IMR-90 (cell line): ENCODE measurements at regions not wholly inside any gene's neighbourhood (a gene's known extent, or its start where the extent isn't known, plus 50 kb on each side); places are given as distances from the start of the nearest gene placed in this dataset.

Source experiments
- ATAC-seq: fragments of 200-7000 bp; cut with Tn5 transposase; 2 replicates; pipeline ENCODE4 v1.9.1; 2020; ENCODE audit warnings: low read depth, mild to moderate bottlenecking, moderate library complexity
- BruUV-seq: library from RNA; stranded (reverse); fragments of 400-500 nt; replicated peaks from 2 replicates; lab custom pipeline; 2021; lab: Mats Ljungman, UMichigan
- CTCF ChIA-PET: fragments of 300-600 bp; formaldehyde crosslinking; extraction: SDS; loops from one replicate; lab custom pipeline; 2021; ENCODE audit warnings: antibody characterized with exemption; lab: Yijun Ruan, JAX
- POLR2A ChIA-PET: fragments of 300-600 bp; sonication (Branson Sonifier 250); formaldehyde crosslinking; loops from one replicate; lab custom pipeline; 2022; ENCODE audit warnings: antibody characterized with exemption; ENCODE audit not compliant: unreplicated experiment; lab: Charles Lee
- DNase-seq: peaks from one replicate; pipeline ENCODE4 v3.0.0; 2013
- H2AFZ ChIP-seq: replicated peaks from 2 replicates; pipeline ENCODE3; 2013; ENCODE audit warnings: low read length, mild to moderate bottlenecking; ENCODE audit not compliant: poor library complexity
- H2AK5ac ChIP-seq: 2 replicates; pipeline ENCODE4 v1.6.1; 2013; ENCODE audit warnings: low read depth, low read length, inconsistent platforms
- H2AK9ac ChIP-seq: replicated peaks from 2 replicates; pipeline ENCODE3; 2013; ENCODE audit warnings: mild to moderate bottlenecking, low read depth, low read length, moderate library complexity; ENCODE audit not compliant: poor library complexity
- H2BK120ac ChIP-seq: 2 replicates; pipeline ENCODE4 v1.6.1; 2013; ENCODE audit warnings: low read depth, low read length, inconsistent platforms
- H2BK15ac ChIP-seq: 3 replicates; pipeline ENCODE4 v1.6.1; 2013; ENCODE audit warnings: low read depth, low read length, inconsistent platforms
- H2BK20ac ChIP-seq: 2 replicates; pipeline ENCODE4 v1.6.1; 2013; ENCODE audit warnings: low read depth, mild to moderate bottlenecking, inconsistent platforms, low read length, moderate library complexity
- H2BK5ac ChIP-seq: 2 replicates; pipeline ENCODE4 v1.6.1; 2013; ENCODE audit warnings: mild to moderate bottlenecking, low read depth, low read length, inconsistent platforms; ENCODE audit not compliant: poor library complexity, severe bottlenecking
- H3K14ac ChIP-seq: replicated peaks from 2 replicates; pipeline ENCODE4 v1.6.1; 2013; ENCODE audit warnings: low read depth, low read length, inconsistent platforms
- H3K18ac ChIP-seq: 2 replicates; pipeline ENCODE4 v1.6.1; 2013; ENCODE audit warnings: low read depth, low read length, control low read depth
- H3K23ac ChIP-seq: 2 replicates; pipeline ENCODE4 v1.6.1; 2013; ENCODE audit warnings: low read depth, low read length, inconsistent platforms
- H3K27ac ChIP-seq: 2 replicates; pipeline ENCODE4 v1.5.1; 2013; ENCODE audit warnings: mild to moderate bottlenecking, control low read depth, low read length; ENCODE audit not compliant: insufficient read depth
- H3K27me3 ChIP-seq: 2 replicates; pipeline ENCODE4 v1.6.1; 2013; ENCODE audit warnings: low read length; ENCODE audit not compliant: control insufficient read depth, insufficient read depth
- H3K36me3 ChIP-seq: 2 replicates; pipeline ENCODE4 v1.6.1; 2013; ENCODE audit warnings: low read length, mixed read lengths; ENCODE audit not compliant: control insufficient read depth, insufficient read depth
- H3K4ac ChIP-seq: 2 replicates; pipeline ENCODE4 v1.6.1; 2013; ENCODE audit warnings: low read depth, low read length, inconsistent platforms
- H3K4me1 ChIP-seq: 2 replicates; pipeline ENCODE4 v1.6.1; 2013; ENCODE audit warnings: low read length, mixed read lengths; ENCODE audit not compliant: control insufficient read depth, insufficient read depth
- H3K4me2 ChIP-seq: 2 replicates; pipeline ENCODE4 v1.6.1; 2013; ENCODE audit warnings: low read depth, mild to moderate bottlenecking, control low read depth, low read length, moderate library complexity
- H3K4me3 ChIP-seq: 2 replicates; pipeline ENCODE4 v1.5.1; 2013; ENCODE audit warnings: low read depth, mild to moderate bottlenecking, control low read depth, low read length, moderate library complexity; ENCODE audit not compliant: insufficient read depth
- H3K56ac ChIP-seq: 2 replicates; pipeline ENCODE4 v1.6.1; 2013; ENCODE audit warnings: low read length, inconsistent platforms; ENCODE audit not compliant: insufficient read depth; ENCODE audit errors: extremely low read depth
- H3K79me1 ChIP-seq, 2 experiments: 2 replicates each; pipeline ENCODE4 v1.6.1; 2013; ENCODE audit warnings: low read length in 2 of 2, inconsistent platforms in 1 of 2, low read depth in 1 of 2
- H3K9ac ChIP-seq: 2 replicates; pipeline ENCODE4 v1.6.1; 2013; ENCODE audit warnings: low read depth, low read length, control low read depth
- H3K9me1 ChIP-seq: 2 replicates; pipeline ENCODE4 v1.6.1; 2013; ENCODE audit warnings: low read length, inconsistent platforms; ENCODE audit not compliant: insufficient read depth
- H3K9me3 ChIP-seq: 2 replicates; pipeline ENCODE4 v1.6.1; 2013; ENCODE audit warnings: low read length; ENCODE audit not compliant: control insufficient read depth, insufficient read depth
- H4K20me1 ChIP-seq: 2 replicates; pipeline ENCODE4 v1.6.1; 2013; ENCODE audit warnings: low read length, inconsistent platforms; ENCODE audit not compliant: insufficient read depth
- H4K5ac ChIP-seq: 2 replicates; pipeline ENCODE4 v1.6.1; 2013; ENCODE audit warnings: mild to moderate bottlenecking, low read depth, low read length, control low read depth
- H4K8ac ChIP-seq, 2 experiments: 2 replicates each; pipeline ENCODE4 v1.6.1; 2013; ENCODE audit warnings: low read depth in 2 of 2, low read length in 2 of 2, control low read depth in 1 of 2, inconsistent platforms in 1 of 2
- H4K91ac ChIP-seq: 2 replicates; pipeline ENCODE4 v1.6.1; 2013; ENCODE audit warnings: low read depth, low read length, inconsistent platforms; ENCODE audit not compliant: insufficient read depth
- BHLHE40 ChIP-seq: fragments of 150-350 bp; IDR thresholded peaks from 2 replicates; pipeline ENCODE4 v1.6.1; 2016; ENCODE audit warnings: mild to moderate bottlenecking, low read depth, low read length
- CEBPB ChIP-seq: IDR thresholded peaks from 2 replicates; pipeline ENCODE4 v1.6.1; 2012; ENCODE audit warnings: low read depth, low read length, improper control_type of control experiment
- CHD1 ChIP-seq: IDR thresholded peaks from 2 replicates; pipeline ENCODE4 v1.6.1; 2012; ENCODE audit warnings: low read depth, low read length, improper control_type of control experiment
- CTCF ChIP-seq: conservative IDR thresholded peaks from 2 replicates; pipeline ENCODE4 v1.5.1; 2012; ENCODE audit warnings: mild to moderate bottlenecking, low read depth, low read length, improper control_type of control experiment
- ELK1 ChIP-seq: fragments of 150-350 bp; IDR thresholded peaks from 2 replicates; pipeline ENCODE4 v1.6.1; 2016; ENCODE audit warnings: low read depth, mild to moderate bottlenecking, low read length, moderate library complexity, borderline replicate concordance
- FOS ChIP-seq: fragments of 150-350 bp; IDR thresholded peaks from 2 replicates; pipeline ENCODE4 v1.6.1; 2016; ENCODE audit warnings: low read depth, low read length
- MAFK ChIP-seq: IDR thresholded peaks from 2 replicates; pipeline ENCODE4 v1.6.1; 2012; ENCODE audit warnings: low read depth, low read length, improper control_type of control experiment
- MAZ ChIP-seq: IDR thresholded peaks from 2 replicates; pipeline ENCODE4 v1.6.1; 2012; ENCODE audit warnings: low read depth, mild to moderate bottlenecking, low read length, improper control_type of control experiment, moderate library complexity, borderline replicate concordance
- MXI1 ChIP-seq: IDR thresholded peaks from 2 replicates; pipeline ENCODE4 v1.6.1; 2012; ENCODE audit warnings: low read depth, mild to moderate bottlenecking, low read length, moderate library complexity, borderline replicate concordance
- NFE2L2 ChIP-seq: fragments of 150-350 bp; IDR thresholded peaks from 2 replicates; pipeline ENCODE4 v1.6.1; 2016; ENCODE audit warnings: low read depth, mild to moderate bottlenecking, low read length
- POLR2A ChIP-seq: IDR thresholded peaks from 2 replicates; pipeline ENCODE4 v1.6.1; 2012; ENCODE audit warnings: mild to moderate bottlenecking, low read depth, low read length
- RAD21 ChIP-seq: IDR thresholded peaks from 2 replicates; pipeline ENCODE4 v1.6.1; 2012; ENCODE audit warnings: low read length, improper control_type of control experiment
- RCOR1 ChIP-seq: IDR thresholded peaks from 2 replicates; pipeline ENCODE4 v1.6.1; 2012; ENCODE audit warnings: mild to moderate bottlenecking, low read length, improper control_type of control experiment; ENCODE audit not compliant: insufficient replicate concordance
- RFX5 ChIP-seq: IDR thresholded peaks from 2 replicates; pipeline ENCODE4 v1.8.0; 2012; ENCODE audit warnings: low read depth, mild to moderate bottlenecking, low read length, moderate library complexity
- SMC3 ChIP-seq: fragments of 150-350 bp; IDR thresholded peaks from 2 replicates; pipeline ENCODE4 v1.6.1; 2016; ENCODE audit warnings: low read depth, mild to moderate bottlenecking, antibody characterized with exemption, low read length, moderate library complexity
- USF2 ChIP-seq: fragments of 150-350 bp; IDR thresholded peaks from 2 replicates; pipeline ENCODE4 v1.6.1; 2017; ENCODE audit warnings: mild to moderate bottlenecking, antibody characterized with exemption, low read length, low read depth
- WGBS, 2 experiments: methylation state at CpG; one replicate each; pipeline versions ENCODE4 v1.1.5 to v1.1.7; 2013; ENCODE audit warnings: missing lambda C conversion rate in 2 of 2; ENCODE audit not compliant: insufficient read length in 1 of 2; ENCODE audit errors: extremely low coverage in 2 of 2; 5-methylcytosine and 5-hydroxymethylcytosine counted together
- dilution Hi-C: fragments of 300-500 bp; cut with HindIII; formaldehyde crosslinking; loops from one replicate; pipeline ENCODE4 v1.14.3; 2018; ENCODE audit warnings: low sequenced_read_pairs; ENCODE audit not compliant: unreplicated experiment
- in situ Hi-C: fragments of 300-500 bp; cut with MboI; formaldehyde crosslinking; loops from 3 replicates; pipeline ENCODE4 v1.14.3; 2019; ENCODE audit warnings: low sequenced_read_pairs, inconsistent platforms, mixed read lengths
- intact Hi-C: fragments of 100-400 bp; cut with micrococcal nuclease; formaldehyde crosslinking; loops from 2 replicates; pipeline ENCODE4 v1.10.0; 2022

GRCh38 chr18:77469131-77469530 is 219.5 kb downstream of the GALR1 start:
- Histone ChIP-seq H4K91ac (no peak overlapping the region), H3K4me2 (no peak overlapping the region), H3K9me1 (no peaks in the 10 kb centered on the region), H4K8ac (no peak overlapping the region), H2BK20ac (no peak overlapping the region), H4K5ac (no peak overlapping the region), H3K79me1 (no peaks in the 10 kb centered on the region), H3K36me3 (no peaks in the 10 kb centered on the region), H3K27ac (no peak overlapping the region), H2AK5ac (no peak overlapping the region), H2AK9ac (no peak overlapping the region), H3K9me3 (peaks cover 10% of the 10 kb centered on the region), H2BK15ac (no peak overlapping the region), H2BK5ac (no peak overlapping the region), H3K27me3 (no peaks in the 10 kb centered on the region), H3K4me1 (no peaks in the 10 kb centered on the region), H3K4me3 (no peak overlapping the region), H3K4ac (no peak overlapping the region), H3K23ac (no peak overlapping the region), H3K14ac (no peak overlapping the region), H3K18ac (no peak overlapping the region), H3K9ac (no peak overlapping the region), H2BK120ac (no peak overlapping the region), H4K20me1 (no peaks in the 10 kb centered on the region), H3K56ac (no peak overlapping the region), H2AFZ (no peak overlapping the region)
- no TSS peak for BruUV-seq
- DNase-seq = no peak
- ATAC-seq = no peak
- in situ Hi-C loops (no loop called here), dilution Hi-C loops (no loop called here), intact Hi-C loops (no loop called here)
- POLR2A ChIA-PET = no interaction called here
- CTCF ChIA-PET = no interaction called here
- TF ChIP-seq RCOR1 = no peak
- TF ChIP-seq RAD21 = no peak
- no peak for TF ChIP-seq CTCF
- no peak for TF ChIP-seq BHLHE40
- no peak for TF ChIP-seq POLR2A
- no peak for TF ChIP-seq SMC3
- TF ChIP-seq RFX5 = no peak
- no peak for TF ChIP-seq CHD1
- no peak for TF ChIP-seq ELK1
- TF ChIP-seq MAZ = no peak
- TF ChIP-seq USF2 = no peak
- no peak for TF ChIP-seq NFE2L2
- TF ChIP-seq CEBPB = no peak
- TF ChIP-seq MAFK = no peak
- TF ChIP-seq FOS = no peak
- TF ChIP-seq MXI1 = no peak
- no CpG with 5 or more reads among the region's 4 CpGs for WGBS, 2 experiments
